Hepatocyte (in vitro differentiated cells): ENCODE measurements at regions not wholly inside any gene's neighbourhood (a gene's known extent, or its start where the extent isn't known, plus 50 kb on each side); places are given as distances from the start of the nearest gene placed in this dataset.

Experiments
- DNase-seq: peaks from one replicate; pipeline ENCODE4 v3.0.0-alpha.2; 2016; ENCODE audit warnings: low spot score
- H2AFZ ChIP-seq: fragments of 200-600 bp; sonication (generic); 2 replicates; pipeline ENCODE4 v1.6.0; 2016; ENCODE audit warnings: antibody characterized with exemption, mild to moderate bottlenecking
- H3K27ac ChIP-seq: fragments of 200-600 bp; sonication (generic); 2 replicates; pipeline ENCODE4 v1.5.1; 2016; ENCODE audit warnings: mild to moderate bottlenecking
- H3K27me3 ChIP-seq: fragments of 200-600 bp; sonication (generic); 2 replicates; pipeline ENCODE4 v1.6.1; 2016
- H3K36me3 ChIP-seq: fragments of 200-600 bp; sonication (generic); replicated peaks from 2 replicates; pipeline ENCODE4 v1.5.1; 2016; ENCODE audit warnings: low read depth; ENCODE audit not compliant: insufficient read depth
- H3K4me1 ChIP-seq: fragments of 200-600 bp; sonication (generic); 2 replicates; pipeline ENCODE4 v1.5.1; 2016; ENCODE audit warnings: mild to moderate bottlenecking, moderate library complexity; ENCODE audit not compliant: insufficient read depth
- H3K4me2 ChIP-seq: fragments of 200-600 bp; sonication (generic); 2 replicates; pipeline ENCODE4 v1.6.0; 2016
- H3K4me3 ChIP-seq: fragments of 200-600 bp; sonication (generic); 2 replicates; pipeline ENCODE4 v1.5.1; 2016; ENCODE audit warnings: mild to moderate bottlenecking
- H3K79me2 ChIP-seq: fragments of 200-600 bp; sonication (generic); 2 replicates; pipeline ENCODE4 v1.6.0; 2017; ENCODE audit warnings: mild to moderate bottlenecking
- H3K9me2 ChIP-seq: fragments of 200-600 bp; sonication (generic); replicated peaks from 2 replicates; pipeline ENCODE4 v1.6.0; 2017; ENCODE audit warnings: mild to moderate bottlenecking; ENCODE audit not compliant: insufficient read depth
- H3K9me3 ChIP-seq: fragments of 200-600 bp; sonication (generic); 2 replicates; pipeline ENCODE4 v1.5.1; 2016; ENCODE audit warnings: low read depth, mild to moderate bottlenecking
- H4K20me1 ChIP-seq: fragments of 200-600 bp; sonication (generic); 2 replicates; pipeline ENCODE4 v1.6.0; 2016; ENCODE audit warnings: mild to moderate bottlenecking; ENCODE audit not compliant: insufficient read depth, poor library complexity, severe bottlenecking
- EZH2 ChIP-seq: fragments of 200-600 bp; sonication (generic); IDR thresholded peaks from 2 replicates; pipeline ENCODE4 v1.6.1; 2016; ENCODE audit warnings: antibody characterized with exemption, mild to moderate bottlenecking, borderline replicate concordance
- EZH2phosphoT487 ChIP-seq: fragments of 200-600 bp; sonication (generic); IDR thresholded peaks from one replicate; pipeline ENCODE4 v1.6.1; 2018; ENCODE audit warnings: antibody characterized with exemption, mild to moderate bottlenecking, low read depth, moderate library complexity; ENCODE audit not compliant: unreplicated experiment, severe bottlenecking
- WGBS: methylation state at CpG from one replicate; pipeline ENCODE4 v1.1.6; 2016; ENCODE audit warnings: low lambda C conversion rate; ENCODE audit errors: missing lambda C conversion rate; 5-methylcytosine and 5-hydroxymethylcytosine counted together
- TF ChIP-seq, protein P1 (sequence below): fragments of 200-600 bp; sonication (generic); IDR thresholded peaks from 2 replicates; pipeline ENCODE4 v1.5.1; 2016; ENCODE audit warnings: antibody characterized with exemption, mild to moderate bottlenecking; ENCODE audit not compliant: poor library complexity

- H3K27ac ChIP-seq: no peak overlapping the region
- TF ChIP-seq EZH2phosphoT487: no peak
- TF ChIP-seq EZH2: no peak
- TF ChIP-seq, protein P1, sequence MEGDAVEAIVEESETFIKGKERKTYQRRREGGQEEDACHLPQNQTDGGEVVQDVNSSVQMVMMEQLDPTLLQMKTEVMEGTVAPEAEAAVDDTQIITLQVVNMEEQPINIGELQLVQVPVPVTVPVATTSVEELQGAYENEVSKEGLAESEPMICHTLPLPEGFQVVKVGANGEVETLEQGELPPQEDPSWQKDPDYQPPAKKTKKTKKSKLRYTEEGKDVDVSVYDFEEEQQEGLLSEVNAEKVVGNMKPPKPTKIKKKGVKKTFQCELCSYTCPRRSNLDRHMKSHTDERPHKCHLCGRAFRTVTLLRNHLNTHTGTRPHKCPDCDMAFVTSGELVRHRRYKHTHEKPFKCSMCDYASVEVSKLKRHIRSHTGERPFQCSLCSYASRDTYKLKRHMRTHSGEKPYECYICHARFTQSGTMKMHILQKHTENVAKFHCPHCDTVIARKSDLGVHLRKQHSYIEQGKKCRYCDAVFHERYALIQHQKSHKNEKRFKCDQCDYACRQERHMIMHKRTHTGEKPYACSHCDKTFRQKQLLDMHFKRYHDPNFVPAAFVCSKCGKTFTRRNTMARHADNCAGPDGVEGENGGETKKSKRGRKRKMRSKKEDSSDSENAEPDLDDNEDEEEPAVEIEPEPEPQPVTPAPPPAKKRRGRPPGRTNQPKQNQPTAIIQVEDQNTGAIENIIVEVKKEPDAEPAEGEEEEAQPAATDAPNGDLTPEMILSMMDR: no peak
- no peaks in the 10 kb centered on the region for H3K27me3 ChIP-seq
- no peaks in the 10 kb centered on the region for H3K9me3 ChIP-seq
- DNase-seq: no peak
- no peaks in the 10 kb centered on the region for H3K79me2 ChIP-seq
- H3K4me2 ChIP-seq: no peak overlapping the region
- no peaks in the 10 kb centered on the region for H3K36me3 ChIP-seq
- no peaks in the 10 kb centered on the region for H3K4me1 ChIP-seq
- H3K4me3 ChIP-seq: no peak overlapping the region
- WGBS: 87% methylated on average over 4 of the region's 4 CpGs
- no peaks in the 10 kb centered on the region for H4K20me1 ChIP-seq
- H2AFZ ChIP-seq: no peak overlapping the region
- H3K9me2 ChIP-seq: no peaks in the 10 kb centered on the region
Observed at GRCh38 chr3:160136421-160136820, 88.8 kb upstream of the C3orf80 start.

DNA sequence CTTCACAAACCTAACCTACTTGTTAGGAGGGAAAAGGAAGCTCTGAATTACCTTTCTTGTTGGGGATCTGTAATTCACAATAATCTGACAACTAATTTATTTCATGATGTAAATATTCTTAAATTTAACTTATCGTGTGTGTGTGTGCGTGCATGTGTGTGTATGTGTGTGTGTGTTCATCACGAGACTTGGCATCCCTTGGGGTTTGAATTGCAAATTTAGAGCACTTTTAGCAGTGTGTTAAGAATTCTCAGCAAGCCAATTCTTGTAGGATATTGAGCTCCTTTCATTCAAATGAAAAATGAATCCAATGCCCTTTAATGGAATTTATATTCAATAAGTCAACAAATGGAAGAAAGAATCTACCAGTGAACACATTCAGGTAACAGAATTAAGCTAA, 85.9 kb upstream of the C3orf80 start:
- no peak overlapping the region for H2AFZ ChIP-seq
- no peaks in the 10 kb centered on the region for H3K36me3 ChIP-seq
- DNase-seq: no peak
- no peak overlapping the region for H3K27ac ChIP-seq
- H3K4me3 ChIP-seq: no peak overlapping the region
- 93% methylated on average over 3 of the region's 3 CpGs for WGBS
- no peaks in the 10 kb centered on the region for H3K4me1 ChIP-seq
- TF ChIP-seq EZH2phosphoT487 (no peak), EZH2 (no peak)
- TF ChIP-seq, protein P1: no peak
- no peaks in the 10 kb centered on the region for H3K27me3 ChIP-seq
- H3K9me2 ChIP-seq: no peaks in the 10 kb centered on the region
- no peaks in the 10 kb centered on the region for H4K20me1 ChIP-seq
- H3K4me2 ChIP-seq: no peak overlapping the region
- H3K79me2 ChIP-seq: no peaks in the 10 kb centered on the region
- no peaks in the 10 kb centered on the region for H3K9me3 ChIP-seq

DNA sequence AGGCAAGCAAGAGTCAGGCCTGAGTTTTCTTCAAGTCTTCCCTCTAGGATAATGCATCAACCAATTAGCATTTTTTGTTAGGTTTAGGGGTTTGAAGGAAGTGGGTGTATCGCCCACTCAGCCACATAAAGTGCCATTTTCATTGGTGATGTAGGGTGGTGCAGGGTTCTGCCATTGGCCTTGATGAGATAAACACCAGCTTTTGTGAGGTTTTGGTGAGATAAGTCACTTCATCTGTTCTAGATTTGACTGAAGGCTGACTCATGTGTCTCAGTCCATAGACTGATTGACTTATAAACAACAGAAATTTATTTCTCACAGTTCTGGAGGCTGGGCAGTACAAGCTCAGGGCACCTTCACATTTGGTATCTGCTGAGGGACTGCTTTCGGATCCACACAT, 84.5 kb upstream of the C3orf80 start:
- Histone ChIP-seq H3K9me2 (no peaks in the 10 kb centered on the region), H3K79me2 (no peaks in the 10 kb centered on the region), H3K4me1 (no peaks in the 10 kb centered on the region), H2AFZ (no peak overlapping the region), H3K27me3 (no peaks in the 10 kb centered on the region), H4K20me1 (no peaks in the 10 kb centered on the region), H3K4me2 (no peak overlapping the region), H3K27ac (no peak overlapping the region), H3K9me3 (no peaks in the 10 kb centered on the region), H3K36me3 (no peaks in the 10 kb centered on the region), H3K4me3 (no peak overlapping the region)
- DNase-seq: no peak
- WGBS: 87% methylated on average over 2 of the region's 2 CpGs
- TF ChIP-seq, protein P1: no peak
- TF ChIP-seq EZH2: no peak
- TF ChIP-seq EZH2phosphoT487: no peak
